Mesodermal cell (in vitro differentiated cells): ENCODE measurements at regions not wholly inside any gene's neighbourhood (a gene's known extent, or its start where the extent isn't known, plus 50 kb on each side); places are given as distances from the start of the nearest gene placed in this dataset.

Experiments
- H3K27ac ChIP-seq: 2 replicates; pipeline ENCODE4 v1.7.0; 2013; ENCODE audit warnings: mild to moderate bottlenecking, low read depth, low read length, moderate library complexity; ENCODE audit not compliant: severe bottlenecking
- H3K36me3 ChIP-seq: 2 replicates; pipeline ENCODE4 v1.7.1; 2013; ENCODE audit warnings: mild to moderate bottlenecking, low read length, moderate library complexity; ENCODE audit not compliant: control insufficient read depth, insufficient read depth
- H3K4me1 ChIP-seq: one replicate; pipeline ENCODE4 v1.7.1; 2013; ENCODE audit warnings: mild to moderate bottlenecking, low read length; ENCODE audit not compliant: insufficient read depth, control insufficient read depth, poor library complexity, severe bottlenecking
- H3K4me3 ChIP-seq: 2 replicates; pipeline ENCODE4 v1.7.0; 2013; ENCODE audit warnings: low read length, control low read depth, mild to moderate bottlenecking; ENCODE audit not compliant: insufficient read depth, poor library complexity, severe bottlenecking; ENCODE audit errors: extremely low read depth
- H3K9me3 ChIP-seq: 2 replicates; pipeline ENCODE4 v1.7.1; 2013; ENCODE audit warnings: mild to moderate bottlenecking, low read length, moderate library complexity; ENCODE audit not compliant: control insufficient read depth
- WGBS, 2 experiments: methylation state at CpG; one replicate each; pipeline ENCODE4 v1.1.5; 2013; ENCODE audit warnings: missing lambda C conversion rate in 2 of 2; ENCODE audit not compliant: insufficient coverage in 2 of 2; 5-methylcytosine and 5-hydroxymethylcytosine counted together

- H3K9me3 ChIP-seq: no peaks in the 10 kb centered on the region
These were observed 80.5 kb upstream of the FZD8 start for GRCh38 chr10:35722636-35723035.

DNA sequence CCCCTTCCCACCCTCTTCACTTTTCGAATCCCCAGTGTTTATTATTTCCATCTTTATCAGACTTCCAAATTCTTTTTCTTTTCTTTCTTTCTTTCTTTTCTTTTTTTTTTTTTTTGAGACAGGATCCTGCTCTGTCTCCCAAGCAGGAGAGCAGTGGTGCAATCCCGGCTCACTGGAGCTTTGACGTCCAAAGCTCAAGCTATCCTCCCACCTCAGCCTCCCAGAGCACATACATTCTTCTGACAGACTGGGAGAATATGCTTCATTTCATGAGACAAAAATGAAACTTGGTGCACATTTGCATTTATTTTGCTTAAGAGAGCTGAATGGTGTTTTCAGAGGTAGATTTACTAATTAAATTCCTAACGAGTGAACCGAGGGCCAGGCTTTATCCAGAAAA is 80.1 kb upstream of the FZD8 start:
- no peak overlapping the region for H3K4me3 ChIP-seq
- H3K9me3 ChIP-seq: no peaks in the 10 kb centered on the region
- 97 to 100% methylated on average over 3 to 5 of the region's 5 CpGs for WGBS, 2 experiments
- no peaks in the 10 kb centered on the region for H3K36me3 ChIP-seq
- no peaks in the 10 kb centered on the region for H3K4me1 ChIP-seq
- H3K27ac ChIP-seq: no peak overlapping the region

More at GRCh38 chr10:35722636-35723035, 80.5 kb upstream of the FZD8 start:
- Histone ChIP-seq H3K27ac (no peak overlapping the region), H3K4me3 (no peak overlapping the region), H3K36me3 (no peaks in the 10 kb centered on the region), H3K4me1 (no peaks in the 10 kb centered on the region)
- WGBS, 2 experiments: 69 to 77% methylated on average over 3 of the region's 4 CpGs

GRCh38 chr10:35720366-35720765 is 78.3 kb upstream of the FZD8 start:
- Histone ChIP-seq H3K4me3 (no peak overlapping the region), H3K9me3 (no peaks in the 10 kb centered on the region), H3K27ac (no peak overlapping the region), H3K4me1 (no peaks in the 10 kb centered on the region), H3K36me3 (no peaks in the 10 kb centered on the region)
- 100% methylated on average over 1 of the region's 2 CpGs for WGBS, 2 experiments

GRCh38 chr10:35716776-35717175 is 74.7 kb upstream of the FZD8 start:
- Histone ChIP-seq H3K36me3 (no peaks in the 10 kb centered on the region), H3K27ac (no peak overlapping the region), H3K4me1 (no peaks in the 10 kb centered on the region), H3K9me3 (peaks cover 8% of the 10 kb centered on the region), H3K4me3 (no peak overlapping the region)
- no CpG with 5 or more reads among the region's 1 CpG for WGBS, 2 experiments

GRCh38 chr10:35712486-35712885 is 70.4 kb upstream of the FZD8 start:
- Histone ChIP-seq H3K36me3 (no peaks in the 10 kb centered on the region), H3K27ac (no peak overlapping the region), H3K4me1 (no peaks in the 10 kb centered on the region), H3K9me3 (peaks cover 8% of the 10 kb centered on the region), H3K4me3 (no peak overlapping the region)
- 60% methylated on average over 1 of the region's 3 CpGs; no CpG with 5 or more reads in 1 of the 2 experiments for WGBS, 2 experiments

- no peak overlapping the region for H3K4me3 ChIP-seq
- no peaks in the 10 kb centered on the region for H3K4me1 ChIP-seq
- H3K9me3 ChIP-seq: peaks cover 8% of the 10 kb centered on the region
- 78 to 79% methylated on average over 12 to 13 of the region's 15 CpGs for WGBS, 2 experiments
- H3K27ac ChIP-seq: no peak overlapping the region
- H3K36me3 ChIP-seq: no peaks in the 10 kb centered on the region
These were observed 69.7 kb upstream of the FZD8 start for GRCh38 chr10:35711615-35712411.

DNA sequence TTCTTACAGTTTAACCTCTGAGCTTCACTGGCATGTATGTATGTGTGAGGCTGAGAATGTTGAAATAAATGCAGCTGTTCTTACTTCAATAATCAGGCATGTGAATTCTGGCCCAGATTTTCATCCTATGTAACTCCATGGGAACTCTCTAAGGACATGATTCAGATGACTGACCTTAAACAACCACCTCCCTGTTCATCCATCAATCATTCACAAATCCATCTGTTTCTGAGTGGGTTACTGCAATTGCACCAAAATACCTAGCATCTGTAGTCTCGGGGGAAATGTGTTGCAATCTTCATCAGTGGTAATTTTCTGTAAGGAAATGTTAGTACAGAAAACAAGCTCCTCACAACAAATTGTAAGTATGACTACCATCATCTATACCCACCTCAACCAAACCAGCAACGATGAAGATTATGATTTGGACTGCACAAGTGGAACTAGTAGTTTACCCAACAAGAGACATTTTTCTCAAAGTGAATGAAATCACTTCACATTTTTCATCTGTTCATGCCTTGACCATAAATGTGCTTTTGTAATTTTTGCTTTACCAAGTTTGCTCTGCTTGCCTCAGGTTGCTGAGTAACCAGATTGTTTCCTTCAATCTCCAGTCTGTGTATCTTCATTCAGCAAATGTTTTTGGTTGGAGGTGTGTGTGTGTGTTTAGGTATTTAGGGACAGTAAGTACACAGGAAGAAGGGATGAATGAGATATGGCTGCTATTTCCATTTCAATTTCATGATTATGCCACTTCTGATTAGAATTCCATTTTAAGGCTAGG is 65.7 kb upstream of the FZD8 start:
- Histone ChIP-seq H3K9me3 (no peaks in the 10 kb centered on the region), H3K4me3 (no peak overlapping the region), H3K36me3 (no peaks in the 10 kb centered on the region), H3K27ac (no peak overlapping the region), H3K4me1 (no peaks in the 10 kb centered on the region)
- WGBS, 2 experiments: 90 to 100% methylated on average over 1 of the region's 2 CpGs

GRCh38 chr10:35706959-35707358 is 64.9 kb upstream of the FZD8 start:
- Histone ChIP-seq H3K27ac (no peak overlapping the region), H3K4me3 (no peak overlapping the region), H3K4me1 (no peaks in the 10 kb centered on the region), H3K9me3 (no peaks in the 10 kb centered on the region), H3K36me3 (no peaks in the 10 kb centered on the region)
- no CpG with 5 or more reads among the region's 3 CpGs for WGBS, 2 experiments

DNA sequence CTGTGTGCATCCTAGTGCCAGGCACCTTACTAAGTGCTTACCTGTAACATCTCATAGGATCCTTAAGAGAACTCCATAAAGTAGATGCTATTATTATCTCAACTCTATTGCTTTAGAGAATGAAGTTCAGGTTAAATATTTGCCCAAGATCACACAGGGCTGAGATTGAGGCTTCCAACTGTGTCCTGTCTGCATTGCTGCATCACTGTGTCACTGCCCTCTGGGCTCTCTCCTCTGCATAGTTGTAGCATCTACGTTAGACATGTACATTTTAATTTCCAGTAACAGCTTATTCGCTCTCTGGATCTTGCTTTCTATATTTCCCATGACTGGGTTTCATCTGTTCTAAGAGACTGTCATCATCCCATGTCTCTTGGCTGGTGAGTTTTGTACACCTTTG is 63.6 kb upstream of the FZD8 start:
- WGBS, 2 experiments: 95 to 100% methylated on average over 2 of the region's 2 CpGs
- Histone ChIP-seq H3K36me3 (no peaks in the 10 kb centered on the region), H3K4me1 (no peaks in the 10 kb centered on the region), H3K9me3 (no peaks in the 10 kb centered on the region), H3K27ac (no peak overlapping the region), H3K4me3 (no peak overlapping the region)

GRCh38 chr10:35705051-35705450 is 63.0 kb upstream of the FZD8 start:
- WGBS, 2 experiments: 81 to 85% methylated on average over 4 to 5 of the region's 5 CpGs
- Histone ChIP-seq H3K4me1 (no peaks in the 10 kb centered on the region), H3K4me3 (no peak overlapping the region), H3K36me3 (no peaks in the 10 kb centered on the region), H3K27ac (no peak overlapping the region), H3K9me3 (no peaks in the 10 kb centered on the region)

- no peaks in the 10 kb centered on the region for H3K9me3 ChIP-seq
- H3K27ac ChIP-seq: no peak overlapping the region
- no peaks in the 10 kb centered on the region for H3K4me1 ChIP-seq
- no peak overlapping the region for H3K4me3 ChIP-seq
- H3K36me3 ChIP-seq: no peaks in the 10 kb centered on the region
These were observed 62.3 kb upstream of the FZD8 start for GRCh38 chr10:35704401-35704800.
